Upper lobe of right lung (tissue), 1 donor: ENCODE measurements at regions not wholly inside any gene's neighbourhood (a gene's known extent, or its start where the extent isn't known, plus 50 kb on each side); places are given as distances from the start of the nearest gene placed in this dataset.

ENCODE experiments used
- ATAC-seq: fragments of 200-7000 bp; cut with Tn5 transposase; one replicate; pipeline ENCODE4 v1.9.1; 2020; ENCODE audit warnings: mild to moderate bottlenecking, moderate library complexity
- DNase-seq: peaks from one replicate; pipeline ENCODE4 v3.0.0-alpha.2; 2020
- H3K27ac ChIP-seq: fragments of 200-600 bp; one replicate; pipeline ENCODE4 v1.8.0; 2022
- H3K27me3 ChIP-seq: fragments of 200-600 bp; one replicate; pipeline ENCODE4 v1.8.0; 2022; ENCODE audit warnings: mild to moderate bottlenecking
- H3K36me3 ChIP-seq: fragments of 200-600 bp; one replicate; pipeline ENCODE4 v1.8.0; 2022
- H3K4me1 ChIP-seq: fragments of 200-600 bp; one replicate; pipeline ENCODE4 v1.8.0; 2022
- H3K4me3 ChIP-seq: fragments of 200-600 bp; one replicate; pipeline ENCODE4 v1.8.0; 2022; ENCODE audit warnings: mild to moderate bottlenecking
- H3K9me3 ChIP-seq: fragments of 200-600 bp; one replicate; pipeline ENCODE4 v1.8.0; 2022
- intact Hi-C: fragments of 100-400 bp; cut with DNase I; formaldehyde crosslinking; loops from one replicate; pipeline ENCODE4 v1.11.0; 2022
- TF ChIP-seq, protein P1 (sequence below): fragments of 200-600 bp; IDR thresholded peaks from one replicate; pipeline ENCODE4 v1.8.0; 2022; ENCODE audit warnings: antibody characterized with exemption
- donor health status: DM: no; HTN: yes; CAD: no; lungs with severe emphysema.

DNA sequence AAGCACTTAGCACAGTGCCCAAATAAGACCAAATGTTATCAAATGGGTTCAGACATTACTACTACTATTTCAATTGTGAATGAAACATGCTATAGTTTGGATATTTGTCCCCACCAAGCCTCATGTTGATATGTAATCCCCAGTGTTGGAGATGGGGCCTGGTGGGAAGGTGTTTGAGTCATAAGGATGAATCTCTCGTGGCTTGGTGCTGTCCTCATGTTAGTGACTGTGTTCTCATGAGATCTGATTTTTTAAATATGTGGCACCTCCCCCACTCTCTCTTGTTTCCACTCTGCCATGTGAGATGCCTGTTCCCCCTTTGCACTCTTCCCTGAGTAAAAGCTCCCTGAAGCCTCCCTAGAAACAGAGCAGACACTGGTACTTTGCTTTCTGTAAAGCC lies 148.7 kb upstream of the TGFBR2 start:
- no peak for DNase-seq
- no peak for ATAC-seq
- Histone ChIP-seq H3K27ac (no peak overlapping the region), H3K9me3 (no peaks in the 10 kb centered on the region), H3K27me3 (no peaks in the 10 kb centered on the region), H3K36me3 (no peaks in the 10 kb centered on the region), H3K4me3 (no peak overlapping the region), H3K4me1 (no peaks in the 10 kb centered on the region)
- TF ChIP-seq, protein P1, sequence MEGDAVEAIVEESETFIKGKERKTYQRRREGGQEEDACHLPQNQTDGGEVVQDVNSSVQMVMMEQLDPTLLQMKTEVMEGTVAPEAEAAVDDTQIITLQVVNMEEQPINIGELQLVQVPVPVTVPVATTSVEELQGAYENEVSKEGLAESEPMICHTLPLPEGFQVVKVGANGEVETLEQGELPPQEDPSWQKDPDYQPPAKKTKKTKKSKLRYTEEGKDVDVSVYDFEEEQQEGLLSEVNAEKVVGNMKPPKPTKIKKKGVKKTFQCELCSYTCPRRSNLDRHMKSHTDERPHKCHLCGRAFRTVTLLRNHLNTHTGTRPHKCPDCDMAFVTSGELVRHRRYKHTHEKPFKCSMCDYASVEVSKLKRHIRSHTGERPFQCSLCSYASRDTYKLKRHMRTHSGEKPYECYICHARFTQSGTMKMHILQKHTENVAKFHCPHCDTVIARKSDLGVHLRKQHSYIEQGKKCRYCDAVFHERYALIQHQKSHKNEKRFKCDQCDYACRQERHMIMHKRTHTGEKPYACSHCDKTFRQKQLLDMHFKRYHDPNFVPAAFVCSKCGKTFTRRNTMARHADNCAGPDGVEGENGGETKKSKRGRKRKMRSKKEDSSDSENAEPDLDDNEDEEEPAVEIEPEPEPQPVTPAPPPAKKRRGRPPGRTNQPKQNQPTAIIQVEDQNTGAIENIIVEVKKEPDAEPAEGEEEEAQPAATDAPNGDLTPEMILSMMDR: no peak
- intact Hi-C loops: no loop called here

- ATAC-seq: no peak
- intact Hi-C loops: no loop called here
- H3K27ac ChIP-seq: no peak overlapping the region
- no peak overlapping the region for H3K4me3 ChIP-seq
- no peak for DNase-seq
- no peaks in the 10 kb centered on the region for H3K9me3 ChIP-seq
- TF ChIP-seq, protein P1: no peak
- H3K4me1 ChIP-seq: no peaks in the 10 kb centered on the region
- H3K27me3 ChIP-seq: no peaks in the 10 kb centered on the region
- no peaks in the 10 kb centered on the region for H3K36me3 ChIP-seq
Observed at GRCh38 chr3:30458376-30459171, 147.8 kb upstream of the TGFBR2 start.

- Histone ChIP-seq H3K36me3 (no peaks in the 10 kb centered on the region), H3K4me3 (no peak overlapping the region), H3K27me3 (no peaks in the 10 kb centered on the region), H3K9me3 (no peaks in the 10 kb centered on the region), H3K4me1 (no peaks in the 10 kb centered on the region), H3K27ac (no peak overlapping the region)
- TF ChIP-seq, protein P1: no peak
- intact Hi-C loops: no loop called here
- ATAC-seq (no peak), DNase-seq (no peak)
Observed at GRCh38 chr3:30461311-30461710, 145.1 kb upstream of the TGFBR2 start.

DNA sequence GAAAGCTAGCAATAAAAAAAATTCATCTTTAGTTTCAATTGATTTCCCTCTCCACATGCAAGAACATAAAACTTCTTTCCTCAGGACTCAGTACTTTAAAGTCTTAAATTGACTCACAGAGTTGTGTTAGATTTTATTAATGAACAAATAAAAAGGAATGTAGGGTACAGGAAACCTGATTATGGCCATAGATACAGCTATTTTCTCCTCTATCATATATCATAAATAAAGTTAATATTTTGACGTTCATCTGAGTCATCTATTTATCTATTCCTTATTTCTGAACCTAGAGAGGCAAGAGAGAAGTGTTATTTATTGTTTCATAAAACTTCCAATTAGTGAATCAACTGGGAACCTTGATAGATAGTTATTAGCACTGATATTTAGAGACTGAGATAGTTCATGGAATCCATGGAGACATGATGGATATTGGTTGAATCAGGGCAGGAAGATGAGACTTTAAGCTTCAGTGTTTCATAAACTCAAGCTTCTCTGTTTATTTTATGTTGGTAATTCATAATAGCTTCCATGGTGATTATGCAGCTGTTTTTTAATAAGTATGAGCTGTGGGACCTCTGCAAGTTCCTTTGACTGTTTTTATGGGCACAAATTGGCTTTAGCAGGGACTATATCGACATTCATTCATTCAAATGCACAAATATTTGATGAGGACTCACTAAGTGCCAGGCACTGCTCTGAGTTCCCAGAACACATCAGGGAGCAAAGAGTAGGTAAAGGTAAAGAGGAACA lies 143.5 kb upstream of the TGFBR2 start:
- no peaks in the 10 kb centered on the region for H3K9me3 ChIP-seq
- ATAC-seq (no peak), DNase-seq (no peak)
- no peaks in the 10 kb centered on the region for H3K36me3 ChIP-seq
- TF ChIP-seq, protein P1: no peak
- no peaks in the 10 kb centered on the region for H3K27me3 ChIP-seq
- no peaks in the 10 kb centered on the region for H3K4me1 ChIP-seq
- intact Hi-C loops: no loop called here
- H3K27ac ChIP-seq: no peak overlapping the region
- H3K4me3 ChIP-seq: no peak overlapping the region

DNA sequence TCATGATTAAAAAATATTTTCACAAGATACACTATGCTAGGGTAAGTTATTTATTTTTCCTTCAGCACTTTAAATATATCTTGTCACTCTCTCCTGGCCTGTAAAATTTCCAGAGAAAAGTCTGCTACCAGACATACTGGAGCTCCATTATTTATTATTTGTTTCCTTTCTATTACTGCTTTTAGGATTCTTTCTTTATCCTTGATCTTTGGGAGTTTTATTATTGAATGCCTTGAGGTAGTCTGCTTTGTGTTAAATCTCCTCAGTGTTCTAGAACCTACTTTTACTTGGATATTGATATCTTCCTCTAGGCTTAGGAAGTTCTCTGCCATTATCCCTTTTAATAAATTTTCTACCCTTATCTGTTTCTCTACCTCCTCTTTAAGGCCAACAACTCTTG lies 142.0 kb upstream of the TGFBR2 start:
- H3K4me3 ChIP-seq: no peak overlapping the region
- no peaks in the 10 kb centered on the region for H3K4me1 ChIP-seq
- TF ChIP-seq, protein P1: no peak
- ATAC-seq (no peak), DNase-seq (no peak)
- no peak overlapping the region for H3K27ac ChIP-seq
- H3K27me3 ChIP-seq: no peaks in the 10 kb centered on the region
- H3K36me3 ChIP-seq: no peaks in the 10 kb centered on the region
- intact Hi-C loops: no loop called here
- no peaks in the 10 kb centered on the region for H3K9me3 ChIP-seq
